NCI-H446 (cell line): ENCODE measurements at regions not wholly inside any gene's neighbourhood (a gene's known extent, or its start where the extent isn't known, plus 50 kb on each side); places are given as distances from the start of the nearest gene placed in this dataset.

Experiments used
- DNase-seq, 2 experiments: peaks; one replicate each; lab custom pipeline; 2025; lab: John Stamatoyannopoulos, UW

GRCh38 chr5:18043344-18043743 is 409.1 kb downstream of the TAF11L14 start:
- peak in 1 of 2 experiments; percentile 9 for DNase-seq

GRCh38 chr5:18048449-18048848 is 414.2 kb downstream of the TAF11L14 start:
- DNase-seq = no peak

GRCh38 chr5:18050345-18050744 is 416.1 kb downstream of the TAF11L14 start:
- no peak for DNase-seq

GRCh38 chr5:18050776-18051175 is 416.5 kb downstream of the TAF11L14 start:
- no peak for DNase-seq

GRCh38 chr5:18051953-18052352 is 417.7 kb downstream of the TAF11L14 start:
- no peak for DNase-seq

- no peak for DNase-seq
Measured at GRCh38 chr5:18052569-18052968, 418.3 kb downstream of the TAF11L14 start.

- no peak for DNase-seq
Measured at GRCh38 chr5:18057725-18058124, 423.5 kb downstream of the TAF11L14 start.

GRCh38 chr5:18067615-18068014 is 433.4 kb downstream of the TAF11L14 start:
- DNase-seq = no peak

- peak in 1 of 2 experiments; percentile 49 for DNase-seq
Measured at GRCh38 chr5:18068826-18069225, 434.6 kb downstream of the TAF11L14 start.

GRCh38 chr5:18069790-18070189 is 435.5 kb downstream of the TAF11L14 start:
- no peak for DNase-seq

GRCh38 chr5:18072600-18072999 is 438.3 kb downstream of the TAF11L14 start:
- DNase-seq = no peak

- DNase-seq = peak in 1 of 2 experiments; percentile 11
Measured at GRCh38 chr5:18074961-18075360, 440.7 kb downstream of the TAF11L14 start.

GRCh38 chr5:18078157-18078556 is 443.9 kb downstream of the TAF11L14 start:
- peak in 1 of 2 experiments; percentile 21 for DNase-seq

GRCh38 chr5:18079831-18080230 is 445.6 kb downstream of the TAF11L14 start:
- no peak for DNase-seq

- DNase-seq = no peak
Measured at GRCh38 chr5:18088020-18088579, 453.8 kb downstream of the TAF11L14 start.

- DNase-seq = no peak
Measured at GRCh38 chr5:18090177-18090576, 455.9 kb downstream of the TAF11L14 start.

- DNase-seq = no peak
Measured at GRCh38 chr5:18091142-18091541, 456.9 kb downstream of the TAF11L14 start.

- DNase-seq = no peak
Measured at GRCh38 chr5:18091758-18092157, 457.5 kb downstream of the TAF11L14 start.

GRCh38 chr5:18095061-18095460 is 460.8 kb downstream of the TAF11L14 start:
- DNase-seq = no peak

- DNase-seq = no peak
Measured at GRCh38 chr5:18097817-18098216, 463.6 kb downstream of the TAF11L14 start.

- DNase-seq = no peak
Measured at GRCh38 chr5:18098691-18099090, 464.4 kb downstream of the TAF11L14 start.

GRCh38 chr5:18099261-18099660 is 465.0 kb downstream of the TAF11L14 start:
- DNase-seq = no peak

GRCh38 chr5:18101532-18101931 is 467.3 kb downstream of the TAF11L14 start:
- DNase-seq = no peak

- no peak for DNase-seq
Measured at GRCh38 chr5:18102733-18103132, 468.5 kb downstream of the TAF11L14 start.
